GM10248 (cell line): ENCODE measurements at regions not wholly inside any gene's neighbourhood (a gene's known extent, or its start where the extent isn't known, plus 50 kb on each side); places are given as distances from the start of the nearest gene placed in this dataset.

Experiments
- CTCF ChIA-PET: fragments of 300-600 bp; sonication (Branson Sonifier 250); formaldehyde crosslinking; extraction: SDS; loops from one replicate; lab custom pipeline; 2021; ENCODE audit warnings: antibody characterized with exemption; lab: Yijun Ruan, JAX
- POLR2A ChIA-PET: fragments of 350-650 bp; sonication (Branson Sonifier 250); formaldehyde crosslinking; extraction: SDS; loops from one replicate; lab custom pipeline; 2020; ENCODE audit warnings: antibody characterized with exemption; lab: Yijun Ruan, JAX
- DNase-seq: peaks from one replicate; pipeline ENCODE4 v3.0.0; 2012; ENCODE audit errors: extremely low spot score
- TF ChIP-seq, protein P1 (sequence below): IDR thresholded peaks from 2 replicates; pipeline ENCODE4 v1.5.1; 2012; ENCODE audit warnings: mild to moderate bottlenecking, low read depth; ENCODE audit errors: extremely low read depth, missing control alignments, control extremely low read depth

DNA sequence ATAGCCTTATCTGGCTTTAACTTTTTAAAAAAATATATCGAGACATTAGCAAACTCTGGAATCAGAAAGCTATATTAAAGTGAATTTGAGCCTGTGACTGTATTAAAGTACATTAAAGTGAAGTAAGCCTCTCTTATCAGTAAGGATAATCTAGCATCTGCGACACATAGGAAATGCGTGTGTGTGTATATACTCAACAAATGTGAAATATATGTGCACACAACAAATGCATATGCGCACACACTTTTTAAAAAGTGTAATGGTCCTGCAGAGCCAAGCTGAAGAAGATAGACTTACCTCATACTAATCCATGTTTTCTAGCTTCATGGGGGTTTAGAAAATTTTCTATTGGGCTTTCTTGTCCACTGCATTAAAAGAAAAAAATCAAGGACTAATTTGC lies 437.1 kb downstream of the ZIC1 start:
- POLR2A ChIA-PET, result no interaction called here
- TF ChIP-seq, protein P1, sequence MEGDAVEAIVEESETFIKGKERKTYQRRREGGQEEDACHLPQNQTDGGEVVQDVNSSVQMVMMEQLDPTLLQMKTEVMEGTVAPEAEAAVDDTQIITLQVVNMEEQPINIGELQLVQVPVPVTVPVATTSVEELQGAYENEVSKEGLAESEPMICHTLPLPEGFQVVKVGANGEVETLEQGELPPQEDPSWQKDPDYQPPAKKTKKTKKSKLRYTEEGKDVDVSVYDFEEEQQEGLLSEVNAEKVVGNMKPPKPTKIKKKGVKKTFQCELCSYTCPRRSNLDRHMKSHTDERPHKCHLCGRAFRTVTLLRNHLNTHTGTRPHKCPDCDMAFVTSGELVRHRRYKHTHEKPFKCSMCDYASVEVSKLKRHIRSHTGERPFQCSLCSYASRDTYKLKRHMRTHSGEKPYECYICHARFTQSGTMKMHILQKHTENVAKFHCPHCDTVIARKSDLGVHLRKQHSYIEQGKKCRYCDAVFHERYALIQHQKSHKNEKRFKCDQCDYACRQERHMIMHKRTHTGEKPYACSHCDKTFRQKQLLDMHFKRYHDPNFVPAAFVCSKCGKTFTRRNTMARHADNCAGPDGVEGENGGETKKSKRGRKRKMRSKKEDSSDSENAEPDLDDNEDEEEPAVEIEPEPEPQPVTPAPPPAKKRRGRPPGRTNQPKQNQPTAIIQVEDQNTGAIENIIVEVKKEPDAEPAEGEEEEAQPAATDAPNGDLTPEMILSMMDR, result no peak
- CTCF ChIA-PET, result interaction anchor here (1.5 to 1.8 kb wide), 3 partner anchors 8 to 20 kb away, joined by 4 to 8 read pairs (median 5); no protein-coding TSS in a partner anchor
- no peak for DNase-seq

DNA sequence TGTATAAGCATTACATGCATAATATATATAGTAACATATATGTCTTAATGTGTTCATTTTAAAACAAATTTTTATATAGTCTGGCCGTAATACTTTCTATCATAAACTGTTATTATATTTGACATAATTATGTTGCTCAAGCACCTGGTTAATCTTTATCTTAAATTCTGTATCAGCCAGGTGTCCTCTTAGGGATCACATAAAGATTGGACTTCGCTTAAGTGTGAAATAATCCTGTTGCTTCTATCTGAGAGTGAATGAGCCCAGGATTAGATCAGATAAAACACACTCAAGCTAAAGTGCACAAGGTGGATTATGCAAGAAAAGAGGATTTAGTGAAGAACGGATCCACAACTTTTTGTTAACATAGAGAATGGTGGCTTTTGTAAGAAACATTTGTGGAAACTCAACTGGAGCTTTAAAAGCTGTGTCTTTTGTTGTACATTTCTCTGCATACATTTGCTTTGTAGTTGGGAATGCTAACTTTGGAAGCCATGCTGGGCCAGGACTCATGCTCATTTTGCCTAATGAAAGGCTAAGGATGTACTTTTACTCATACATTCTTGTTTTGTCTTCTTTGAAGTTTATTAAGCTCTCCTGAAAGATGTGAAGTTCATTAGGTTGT lies 437.8 kb downstream of the ZIC1 start:
- TF ChIP-seq, protein P1, result no peak
- POLR2A ChIA-PET, result no interaction called here
- DNase-seq, result no peak
- CTCF ChIA-PET, result interaction anchor here (1.5 to 1.8 kb wide), 3 partner anchors 9 to 19 kb away, joined by 4 to 8 read pairs (median 5); no protein-coding TSS in a partner anchor

DNA sequence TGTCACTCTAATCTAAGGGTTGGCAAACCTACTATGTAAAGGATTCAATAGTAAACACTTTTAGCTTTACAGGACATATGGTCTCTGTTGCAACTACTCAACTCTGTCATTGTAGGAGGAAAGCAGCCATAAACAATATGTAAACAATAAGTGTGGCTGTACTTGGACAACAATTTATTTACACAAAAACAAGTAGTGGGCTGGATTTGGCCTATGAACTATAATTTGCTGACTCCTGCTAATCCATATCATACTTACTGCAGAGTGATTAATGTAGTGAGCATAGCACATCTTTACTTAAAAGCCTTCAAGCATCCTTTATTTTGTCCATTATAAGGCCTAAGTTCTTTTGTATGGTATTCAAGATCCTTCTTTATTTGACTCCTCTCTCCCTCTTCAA lies 441.9 kb downstream of the ZIC1 start:
- DNase-seq, result no peak
- POLR2A ChIA-PET, result no interaction called here
- CTCF ChIA-PET, result no interaction called here
- TF ChIP-seq, protein P1, result no peak

DNA sequence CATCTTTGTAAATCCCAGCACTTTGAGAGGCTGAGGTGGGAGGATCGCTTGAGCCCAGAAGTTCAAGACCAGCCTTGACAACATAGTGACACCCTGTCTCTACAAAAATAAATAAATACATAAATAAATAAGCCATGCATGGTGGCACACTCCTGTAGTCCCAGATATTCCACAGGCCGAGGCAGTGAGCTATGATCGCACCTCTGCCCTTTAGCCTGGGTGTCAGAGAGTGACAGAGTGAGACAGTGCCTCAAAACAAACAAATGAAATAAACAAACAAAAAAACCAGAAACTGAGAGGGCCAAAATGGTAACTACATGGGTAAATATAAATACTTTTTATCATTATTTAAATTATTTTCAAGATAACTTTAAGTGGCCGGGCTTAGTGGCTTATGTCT lies 445.4 kb downstream of the ZIC1 start:
- POLR2A ChIA-PET, result no interaction called here
- TF ChIP-seq, protein P1, result no peak
- CTCF ChIA-PET, result interaction anchor here (1.8 kb wide), 1 partner anchor 15 kb away, joined by 5 read pairs; no protein-coding TSS in a partner anchor
- DNase-seq, result no peak

DNA sequence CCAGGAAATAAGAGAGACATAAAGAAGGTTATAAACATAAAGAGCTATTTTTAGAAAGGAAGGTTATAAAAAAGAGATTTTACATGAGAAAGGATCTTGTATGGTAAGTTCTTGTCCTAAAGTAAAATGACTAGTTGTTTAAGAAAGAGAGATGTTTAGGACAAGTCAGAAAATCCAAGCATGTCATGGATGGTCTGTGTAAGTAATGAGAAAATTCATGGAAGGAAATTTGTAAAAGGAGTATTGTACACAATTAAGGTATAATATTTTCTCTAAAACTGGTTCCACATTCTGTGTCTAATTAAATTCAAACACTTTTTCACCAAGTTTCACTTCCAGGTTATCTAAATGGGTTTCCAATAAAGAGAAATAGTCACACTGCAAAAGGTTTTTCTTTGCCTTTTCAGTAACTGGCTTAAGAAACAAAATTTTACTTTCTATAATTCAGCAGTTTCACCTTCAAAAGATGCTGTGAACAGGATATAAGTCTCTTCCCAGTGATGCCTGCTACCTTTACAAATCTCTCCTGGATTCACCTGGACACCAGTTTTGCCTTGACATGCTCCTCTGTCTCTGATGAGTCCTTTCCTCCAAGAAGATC lies 455.7 kb downstream of the ZIC1 start:
- ChIA-PET POLR2A (no interaction called here), CTCF (no interaction called here)
- DNase-seq, result no peak
- TF ChIP-seq, protein P1, result no peak

DNA sequence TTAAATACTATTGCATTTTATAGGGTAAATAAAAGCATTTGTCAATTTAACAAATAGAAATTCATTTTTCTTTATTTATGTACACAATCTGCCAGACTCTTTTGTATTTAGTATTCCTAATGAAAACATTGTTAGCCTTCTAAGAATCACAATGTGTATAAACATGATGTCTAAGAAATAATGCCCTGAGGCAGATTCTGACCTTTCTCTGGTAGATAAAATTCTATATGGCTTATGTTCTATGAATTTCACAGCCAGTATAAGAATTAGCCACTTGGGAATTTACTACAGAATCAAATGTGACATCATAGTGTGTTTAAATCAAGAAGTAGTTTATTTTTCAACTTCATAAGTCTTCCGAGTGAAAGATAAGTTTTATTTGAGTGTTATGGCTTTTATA lies 457.4 kb downstream of the ZIC1 start:
- no peak for DNase-seq
- ChIA-PET CTCF (interaction anchor here (1.7 kb wide), 1 partner anchor 20 kb away, joined by 5 read pairs; no protein-coding TSS in a partner anchor), POLR2A (no interaction called here)
- TF ChIP-seq, protein P1, result no peak
